Parathyroid adenoma (tissue), 2 donors: ENCODE measurements at regions not wholly inside any gene's neighbourhood (a gene's known extent, or its start where the extent isn't known, plus 50 kb on each side); places are given as distances from the start of the nearest gene placed in this dataset.

Source experiments
- H2AFZ ChIP-seq: fragments of 300-600 bp; sonication (generic); one replicate; pipeline ENCODE4 v1.7.0; 2017; ENCODE audit warnings: antibody characterized with exemption, mild to moderate bottlenecking
- H3K27ac ChIP-seq: fragments of 300-600 bp; sonication (generic); one replicate; pipeline ENCODE4 v1.7.0; 2017
- H3K27me3 ChIP-seq: fragments of 300-600 bp; sonication (generic); one replicate; pipeline ENCODE4 v1.7.0; 2017; ENCODE audit warnings: low read length; ENCODE audit not compliant: control insufficient read depth, insufficient read depth
- H3K36me3 ChIP-seq: fragments of 300-600 bp; sonication (generic); one replicate; pipeline ENCODE4 v1.7.0; 2017; ENCODE audit warnings: low read length; ENCODE audit not compliant: control insufficient read depth, insufficient read depth
- H3K4me1 ChIP-seq: fragments of 300-600 bp; sonication (generic); one replicate; pipeline ENCODE4 v1.7.0; 2017; ENCODE audit warnings: control low read depth
- H3K4me2 ChIP-seq: fragments of 300-600 bp; sonication (generic); one replicate; pipeline ENCODE4 v1.7.0; 2017; ENCODE audit warnings: low read length
- H3K4me3 ChIP-seq: fragments of 300-600 bp; sonication (generic); one replicate; pipeline ENCODE4 v1.7.0; 2017; ENCODE audit warnings: low read depth, low read length
- H3K79me2 ChIP-seq: fragments of 300-600 bp; sonication (generic); one replicate; pipeline ENCODE4 v1.7.0; 2017; ENCODE audit warnings: control low read depth
- H3K9ac ChIP-seq: fragments of 300-600 bp; sonication (generic); one replicate; pipeline ENCODE4 v1.7.0; 2017; ENCODE audit warnings: mild to moderate bottlenecking
- H3K9me3 ChIP-seq: fragments of 300-600 bp; sonication (generic); one replicate; pipeline ENCODE4 v1.7.0; 2017; ENCODE audit warnings: low read length; ENCODE audit not compliant: control insufficient read depth
- CTCF ChIP-seq: fragments of 300-600 bp; sonication (generic); IDR thresholded peaks from one replicate; pipeline ENCODE4 v1.7.0; 2017; ENCODE audit warnings: antibody characterized with exemption, mild to moderate bottlenecking
- donor health status: primary hyperparathyroidism.

GRCh38 chr16:5533321-5533888, 435.8 kb upstream of the EEF2KMT start:
- Histone ChIP-seq H3K4me2 (no peak overlapping the region), H3K27me3 (no peaks in the 10 kb centered on the region), H3K4me1 (no peaks in the 10 kb centered on the region), H3K4me3 (no peak overlapping the region), H3K9me3 (no peaks in the 10 kb centered on the region), H2AFZ (no peak overlapping the region), H3K79me2 (no peaks in the 10 kb centered on the region), H3K27ac (no peak overlapping the region), H3K9ac (no peak overlapping the region), H3K36me3 (no peaks in the 10 kb centered on the region)
- TF ChIP-seq CTCF = no peak

- H3K36me3 ChIP-seq = no peaks in the 10 kb centered on the region
- H3K4me2 ChIP-seq = no peak overlapping the region
- no peaks in the 10 kb centered on the region for H3K79me2 ChIP-seq
- H3K9ac ChIP-seq = no peak overlapping the region
- H3K4me3 ChIP-seq = no peak overlapping the region
- no peaks in the 10 kb centered on the region for H3K27me3 ChIP-seq
- no peak for TF ChIP-seq CTCF
- H3K4me1 ChIP-seq = no peaks in the 10 kb centered on the region
- H3K9me3 ChIP-seq = no peaks in the 10 kb centered on the region
- no peak overlapping the region for H2AFZ ChIP-seq
- no peak overlapping the region for H3K27ac ChIP-seq
Observed at GRCh38 chr16:5527817-5528216, 430.2 kb upstream of the EEF2KMT start.

- Histone ChIP-seq H3K36me3 (no peaks in the 10 kb centered on the region), H3K9me3 (no peaks in the 10 kb centered on the region), H3K27ac (no peak overlapping the region), H3K4me2 (no peak overlapping the region), H3K4me3 (no peak overlapping the region), H3K4me1 (no peaks in the 10 kb centered on the region), H3K9ac (no peak overlapping the region), H2AFZ (no peak overlapping the region), H3K27me3 (no peaks in the 10 kb centered on the region), H3K79me2 (no peaks in the 10 kb centered on the region)
- no peak for TF ChIP-seq CTCF
Observed at GRCh38 chr16:5526826-5527225, 429.2 kb upstream of the EEF2KMT start.

- no peak for TF ChIP-seq CTCF
- Histone ChIP-seq H3K9me3 (no peaks in the 10 kb centered on the region), H3K79me2 (no peaks in the 10 kb centered on the region), H3K4me1 (no peaks in the 10 kb centered on the region), H3K9ac (no peak overlapping the region), H3K27me3 (no peaks in the 10 kb centered on the region), H2AFZ (no peak overlapping the region), H3K36me3 (no peaks in the 10 kb centered on the region), H3K4me2 (no peak overlapping the region), H3K4me3 (no peak overlapping the region), H3K27ac (no peak overlapping the region)
Observed at GRCh38 chr16:5523829-5524228, 426.2 kb upstream of the EEF2KMT start.

- TF ChIP-seq CTCF = no peak
- Histone ChIP-seq H3K4me3 (no peak overlapping the region), H3K27me3 (no peaks in the 10 kb centered on the region), H3K4me1 (no peaks in the 10 kb centered on the region), H3K79me2 (no peaks in the 10 kb centered on the region), H3K9ac (no peak overlapping the region), H3K9me3 (no peaks in the 10 kb centered on the region), H3K27ac (no peak overlapping the region), H3K4me2 (no peak overlapping the region), H3K36me3 (no peaks in the 10 kb centered on the region), H2AFZ (no peak overlapping the region)
Observed at GRCh38 chr16:5516115-5516514, 418.5 kb upstream of the EEF2KMT start.
